HAP-1 (cell line): ENCODE measurements at regions not wholly inside any gene's neighbourhood (a gene's known extent, or its start where the extent isn't known, plus 50 kb on each side); places are given as distances from the start of the nearest gene placed in this dataset.
"Not testable (repeated sequence)": the region's sequence is repeated elsewhere in the genome, so short reads cannot be mapped to it uniquely, and the experiment has no call there.

Experiments used
- DNase-seq, 2 experiments: peaks; one replicate each; pipeline ENCODE4 v3.0.0-alpha.2; 2016 to 2020; ENCODE audit warnings: low spot score in 2 of 2
- H3K27me3 ChIP-seq: fragments of 250-450 bp; sonication (Bioruptor Pico); 2 replicates; pipeline ENCODE4 v1.5.1; 2020; ENCODE audit warnings: low read depth, mild to moderate bottlenecking, moderate library complexity
- H3K36me3 ChIP-seq: fragments of 250-450 bp; sonication (Bioruptor Pico); replicated peaks from 2 replicates; pipeline ENCODE4 v1.5.1; 2020; ENCODE audit warnings: mild to moderate bottlenecking
- H3K4me1 ChIP-seq: fragments of 250-450 bp; sonication (Bioruptor Pico); 2 replicates; pipeline ENCODE4 v1.5.1; 2020; ENCODE audit warnings: mild to moderate bottlenecking
- H3K4me3 ChIP-seq: fragments of 250-450 bp; sonication (Bioruptor Pico); 2 replicates; pipeline ENCODE4 v1.5.1; 2020; ENCODE audit warnings: mild to moderate bottlenecking, moderate library complexity
- H3K9me3 ChIP-seq: fragments of 250-450 bp; sonication (Bioruptor Pico); 2 replicates; pipeline ENCODE4 v1.5.1; 2020; ENCODE audit warnings: mild to moderate bottlenecking, moderate library complexity
- in situ Hi-C: fragments of 300-500 bp; cut with MboI; formaldehyde crosslinking; loops from 3 replicates; pipeline ENCODE4 v1.14.3; 2020; ENCODE audit warnings: low sequenced_read_pairs, inconsistent platforms, mixed read lengths

GRCh38 chr3:75960031-75960430 is 174.7 kb upstream of the ZNF717 start:
- H3K27me3 ChIP-seq, H3K4me1 ChIP-seq, DNase-seq, H3K4me3 ChIP-seq, H3K36me3 ChIP-seq, in situ Hi-C loops, H3K9me3 ChIP-seq: not testable (repeated sequence)

GRCh38 chr3:75962054-75962453 is 176.7 kb upstream of the ZNF717 start:
- H3K27me3 ChIP-seq, DNase-seq, H3K4me1 ChIP-seq, in situ Hi-C loops, H3K36me3 ChIP-seq, H3K9me3 ChIP-seq, H3K4me3 ChIP-seq: not testable (repeated sequence)

- in situ Hi-C loops = no loop called here
Measured at GRCh38 chr3:75967071-75967470, 181.7 kb upstream of the ZNF717 start.

GRCh38 chr3:75978686-75979085 is 193.3 kb upstream of the ZNF717 start:
- H3K9me3 ChIP-seq = no peaks in the 10 kb centered on the region
- in situ Hi-C loops = no loop called here
- H3K4me1 ChIP-seq = no peaks in the 10 kb centered on the region
- no peak overlapping the region for H3K4me3 ChIP-seq
- no peak for DNase-seq
- H3K36me3 ChIP-seq = no peaks in the 10 kb centered on the region
- no peaks in the 10 kb centered on the region for H3K27me3 ChIP-seq

More at GRCh38 chr3:75967071-75967470, 181.7 kb upstream of the ZNF717 start:
- Histone ChIP-seq H3K27me3 (no peaks in the 10 kb centered on the region), H3K4me1 (no peaks in the 10 kb centered on the region), H3K4me3 (no peak overlapping the region), H3K36me3 (no peaks in the 10 kb centered on the region), H3K9me3 (peaks cover 2% of the 10 kb centered on the region; the same call in 1 of the 2 replicates)
- no peak for DNase-seq

GRCh38 chr3:75981401-75981800 is 196.1 kb upstream of the ZNF717 start:
- Histone ChIP-seq H3K4me3 (no peak overlapping the region), H3K36me3 (no peaks in the 10 kb centered on the region), H3K9me3 (no peaks in the 10 kb centered on the region), H3K27me3 (no peaks in the 10 kb centered on the region), H3K4me1 (no peaks in the 10 kb centered on the region)
- no peak for DNase-seq
- in situ Hi-C loops = no loop called here

GRCh38 chr3:75982151-75982550 is 196.8 kb upstream of the ZNF717 start:
- Histone ChIP-seq H3K4me3 (no peak overlapping the region), H3K9me3 (no peaks in the 10 kb centered on the region), H3K27me3 (no peaks in the 10 kb centered on the region), H3K36me3 (no peaks in the 10 kb centered on the region), H3K4me1 (no peaks in the 10 kb centered on the region)
- DNase-seq = no peak
- in situ Hi-C loops = no loop called here

GRCh38 chr3:75983111-75983510 is 197.8 kb upstream of the ZNF717 start:
- in situ Hi-C loops = no loop called here

GRCh38 chr3:75983609-75984290 is 198.4 kb upstream of the ZNF717 start:
- no peaks in the 10 kb centered on the region for H3K27me3 ChIP-seq
- DNase-seq = no peak
- in situ Hi-C loops = no loop called here
- H3K4me1 ChIP-seq = no peaks in the 10 kb centered on the region
- no peaks in the 10 kb centered on the region for H3K9me3 ChIP-seq
- no peak overlapping the region for H3K4me3 ChIP-seq
- no peaks in the 10 kb centered on the region for H3K36me3 ChIP-seq

More at GRCh38 chr3:75983111-75983510, 197.8 kb upstream of the ZNF717 start:
- Histone ChIP-seq H3K36me3 (no peaks in the 10 kb centered on the region), H3K4me3 (no peak overlapping the region), H3K27me3 (no peaks in the 10 kb centered on the region), H3K9me3 (no peaks in the 10 kb centered on the region), H3K4me1 (no peaks in the 10 kb centered on the region)
- DNase-seq = no peak

GRCh38 chr3:75985432-75985831 is 200.1 kb upstream of the ZNF717 start:
- Histone ChIP-seq H3K36me3 (no peaks in the 10 kb centered on the region), H3K4me3 (no peak overlapping the region), H3K9me3 (no peaks in the 10 kb centered on the region), H3K27me3 (no peaks in the 10 kb centered on the region), H3K4me1 (no peaks in the 10 kb centered on the region)
- in situ Hi-C loops = no loop called here
- no peak for DNase-seq

- Histone ChIP-seq H3K27me3 (no peaks in the 10 kb centered on the region), H3K4me1 (no peaks in the 10 kb centered on the region), H3K4me3 (no peak overlapping the region), H3K36me3 (no peaks in the 10 kb centered on the region), H3K9me3 (no peaks in the 10 kb centered on the region)
- DNase-seq = no peak
- in situ Hi-C loops = no loop called here
Measured at GRCh38 chr3:76010252-76010651, 224.9 kb upstream of the ZNF717 start.

- no peak overlapping the region for H3K4me3 ChIP-seq
- H3K9me3 ChIP-seq = no peaks in the 10 kb centered on the region
- H3K27me3 ChIP-seq = no peaks in the 10 kb centered on the region
- no peaks in the 10 kb centered on the region for H3K36me3 ChIP-seq
- DNase-seq = no peak
- in situ Hi-C loops = no loop called here
- no peaks in the 10 kb centered on the region for H3K4me1 ChIP-seq
Measured at GRCh38 chr3:76011121-76011520, 225.8 kb upstream of the ZNF717 start.

- in situ Hi-C loops = no loop called here
- Histone ChIP-seq H3K36me3 (no peaks in the 10 kb centered on the region), H3K9me3 (no peaks in the 10 kb centered on the region), H3K27me3 (no peaks in the 10 kb centered on the region), H3K4me3 (no peak overlapping the region), H3K4me1 (no peaks in the 10 kb centered on the region)
- DNase-seq = no peak
Measured at GRCh38 chr3:76015496-76015895, 230.1 kb upstream of the ZNF717 start.

- Histone ChIP-seq H3K9me3 (no peaks in the 10 kb centered on the region), H3K4me1 (no peaks in the 10 kb centered on the region), H3K4me3 (no peak overlapping the region), H3K36me3 (no peaks in the 10 kb centered on the region), H3K27me3 (no peaks in the 10 kb centered on the region)
- in situ Hi-C loops = no loop called here
- DNase-seq = no peak
Measured at GRCh38 chr3:76016111-76016510, 230.8 kb upstream of the ZNF717 start.

- in situ Hi-C loops = no loop called here
- no peaks in the 10 kb centered on the region for H3K4me1 ChIP-seq
- H3K27me3 ChIP-seq = no peaks in the 10 kb centered on the region
- H3K9me3 ChIP-seq = no peaks in the 10 kb centered on the region
- H3K36me3 ChIP-seq = no peaks in the 10 kb centered on the region
- peak; percentile 9 to 19 for DNase-seq
- no peak overlapping the region for H3K4me3 ChIP-seq
Measured at GRCh38 chr3:76016769-76017439, 231.6 kb upstream of the ZNF717 start.
